Astrocyte (in vitro differentiated cells and primary cell): ENCODE measurements at regions not wholly inside any gene's neighbourhood (a gene's known extent, or its start where the extent isn't known, plus 50 kb on each side); places are given as distances from the start of the nearest gene placed in this dataset.

ENCODE experiments used
- DNase-seq: peaks from one replicate; pipeline ENCODE4 v3.0.0-alpha.2; 2010; ENCODE audit warnings: low read depth
- FAIRE-seq: peaks from 2 replicates; lab custom pipeline; 2011; peaks lifted over from hg19 to GRCh38; lab: Jason Lieb, UNC
- H2AFZ ChIP-seq: 2 replicates; pipeline ENCODE4 v1.6.0; 2012; ENCODE audit warnings: low read depth, low read length, inconsistent platforms
- H3K27ac ChIP-seq: 2 replicates; pipeline ENCODE4 v1.5.1; 2011; ENCODE audit warnings: low read depth, low read length, inconsistent platforms
- H3K27me3 ChIP-seq: 2 replicates; pipeline ENCODE4 v1.6.0; 2011; ENCODE audit warnings: low read length, inconsistent platforms; ENCODE audit not compliant: insufficient read depth
- H3K36me3 ChIP-seq: 2 replicates; pipeline ENCODE4 v1.5.1; 2011; ENCODE audit warnings: low read length, inconsistent platforms; ENCODE audit not compliant: insufficient read depth
- H3K4me1 ChIP-seq: 2 replicates; pipeline ENCODE4 v1.5.1; 2011; ENCODE audit warnings: low read length, inconsistent platforms; ENCODE audit not compliant: insufficient read depth
- H3K4me2 ChIP-seq: 2 replicates; pipeline ENCODE4 v1.6.0; 2012; ENCODE audit warnings: low read length, inconsistent platforms
- H3K4me3 ChIP-seq: 2 replicates; pipeline ENCODE4 v1.5.1; 2011; ENCODE audit warnings: low read depth, mild to moderate bottlenecking, low read length, inconsistent platforms; ENCODE audit not compliant: insufficient read depth
- H3K79me2 ChIP-seq: 2 replicates; pipeline ENCODE4 v1.6.0; 2012; ENCODE audit warnings: mild to moderate bottlenecking, low read length, inconsistent platforms; ENCODE audit not compliant: insufficient read depth
- H3K9ac ChIP-seq: 2 replicates; pipeline ENCODE4 v1.6.0; 2012; ENCODE audit warnings: mild to moderate bottlenecking, low read length, inconsistent platforms
- H3K9me3 ChIP-seq: 2 replicates; pipeline ENCODE4 v1.5.1; 2012; ENCODE audit warnings: low read depth, mild to moderate bottlenecking, low read length, inconsistent platforms; ENCODE audit not compliant: insufficient read depth
- H4K20me1 ChIP-seq: 2 replicates; pipeline ENCODE4 v1.6.0; 2012; ENCODE audit warnings: low read length, inconsistent platforms; ENCODE audit not compliant: insufficient read depth
- H3K27ac Mint-ChIP-seq: one replicate; pipeline ENCODE4 v1.8.0; 2021; ENCODE audit warnings: mild to moderate bottlenecking, mixed read lengths; ENCODE audit not compliant: unreplicated experiment
- H3K27me3 Mint-ChIP-seq: one replicate; pipeline ENCODE4 v1.8.0; 2021; ENCODE audit warnings: low read depth, mixed read lengths; ENCODE audit not compliant: unreplicated experiment
- H3K36me3 Mint-ChIP-seq: one replicate; pipeline ENCODE4 v1.8.0; 2021; ENCODE audit warnings: low read depth, mixed read lengths; ENCODE audit not compliant: unreplicated experiment
- H3K4me1 Mint-ChIP-seq: one replicate; pipeline ENCODE4 v1.8.0; 2021; ENCODE audit warnings: low read depth, mixed read lengths; ENCODE audit not compliant: unreplicated experiment
- H3K4me3 Mint-ChIP-seq: one replicate; pipeline ENCODE4 v1.8.0; 2021; ENCODE audit warnings: mild to moderate bottlenecking, moderate library complexity, mixed read lengths; ENCODE audit not compliant: unreplicated experiment
- H3K9me3 Mint-ChIP-seq: one replicate; pipeline ENCODE4 v1.8.0; 2021; ENCODE audit warnings: mild to moderate bottlenecking, mixed read lengths; ENCODE audit not compliant: unreplicated experiment
- EZH2 ChIP-seq: IDR thresholded peaks from 2 replicates; pipeline ENCODE4 v1.6.1; 2012; ENCODE audit warnings: mild to moderate bottlenecking, low read length, inconsistent platforms; ENCODE audit not compliant: insufficient read depth
- TF ChIP-seq, protein P1 (sequence below): IDR thresholded peaks from 2 replicates; pipeline ENCODE4 v1.5.1; 2011; ENCODE audit warnings: low read depth, mild to moderate bottlenecking, inconsistent platforms, low read length, moderate library complexity; ENCODE audit not compliant: insufficient read depth

DNA sequence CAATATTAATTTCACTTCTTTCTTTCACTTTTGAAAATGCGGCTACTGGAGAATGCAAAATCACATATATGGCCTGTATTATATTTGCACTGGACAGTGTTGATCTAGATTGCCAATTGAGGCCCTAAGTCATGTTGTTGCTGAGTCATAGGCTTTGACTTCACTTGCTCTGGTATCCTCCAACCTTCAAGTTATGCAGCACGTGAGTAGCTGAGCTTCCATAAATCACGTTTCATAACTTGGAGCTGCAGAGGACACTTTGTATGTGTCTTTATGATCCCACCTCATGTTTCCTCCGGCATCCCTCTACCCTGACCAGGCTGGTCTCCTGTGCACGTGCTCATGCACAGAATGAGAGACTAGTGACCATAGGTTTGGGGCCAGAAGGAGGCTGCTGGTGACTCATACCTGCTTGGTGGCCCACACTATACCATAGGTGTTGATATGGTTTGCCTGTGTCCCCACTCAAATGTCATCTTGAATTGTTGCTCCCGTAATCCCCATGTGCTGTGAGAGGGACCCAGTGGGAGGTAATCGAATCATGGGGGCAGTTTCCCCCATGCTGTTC is 103.0 kb upstream of the TSPAN2 start:
- Histone ChIP-seq H3K4me1 (peaks cover 22% of the 10 kb centered on the region), H3K9me3 (no peaks in the 10 kb centered on the region), H3K79me2 (no peaks in the 10 kb centered on the region), H3K27ac (no peak overlapping the region), H2AFZ (no peak overlapping the region), H3K9ac (no peak overlapping the region), H3K4me3 (no peak overlapping the region), H3K4me2 (no peak overlapping the region), H3K36me3 (no peaks in the 10 kb centered on the region), H4K20me1 (no peaks in the 10 kb centered on the region), H3K27me3 (no peaks in the 10 kb centered on the region)
- DNase-seq: no peak
- Mint-ChIP-seq H3K36me3 (no peaks in the 10 kb centered on the region), H3K27ac (no peak overlapping the region), H3K27me3 (peaks cover 5% of the 10 kb centered on the region), H3K9me3 (peaks cover 4% of the 10 kb centered on the region), H3K4me1 (peaks cover 33% of the 10 kb centered on the region), H3K4me3 (no peak overlapping the region)
- TF ChIP-seq EZH2: no peak
- TF ChIP-seq, protein P1, sequence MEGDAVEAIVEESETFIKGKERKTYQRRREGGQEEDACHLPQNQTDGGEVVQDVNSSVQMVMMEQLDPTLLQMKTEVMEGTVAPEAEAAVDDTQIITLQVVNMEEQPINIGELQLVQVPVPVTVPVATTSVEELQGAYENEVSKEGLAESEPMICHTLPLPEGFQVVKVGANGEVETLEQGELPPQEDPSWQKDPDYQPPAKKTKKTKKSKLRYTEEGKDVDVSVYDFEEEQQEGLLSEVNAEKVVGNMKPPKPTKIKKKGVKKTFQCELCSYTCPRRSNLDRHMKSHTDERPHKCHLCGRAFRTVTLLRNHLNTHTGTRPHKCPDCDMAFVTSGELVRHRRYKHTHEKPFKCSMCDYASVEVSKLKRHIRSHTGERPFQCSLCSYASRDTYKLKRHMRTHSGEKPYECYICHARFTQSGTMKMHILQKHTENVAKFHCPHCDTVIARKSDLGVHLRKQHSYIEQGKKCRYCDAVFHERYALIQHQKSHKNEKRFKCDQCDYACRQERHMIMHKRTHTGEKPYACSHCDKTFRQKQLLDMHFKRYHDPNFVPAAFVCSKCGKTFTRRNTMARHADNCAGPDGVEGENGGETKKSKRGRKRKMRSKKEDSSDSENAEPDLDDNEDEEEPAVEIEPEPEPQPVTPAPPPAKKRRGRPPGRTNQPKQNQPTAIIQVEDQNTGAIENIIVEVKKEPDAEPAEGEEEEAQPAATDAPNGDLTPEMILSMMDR: no peak
- no peak for FAIRE-seq

DNA sequence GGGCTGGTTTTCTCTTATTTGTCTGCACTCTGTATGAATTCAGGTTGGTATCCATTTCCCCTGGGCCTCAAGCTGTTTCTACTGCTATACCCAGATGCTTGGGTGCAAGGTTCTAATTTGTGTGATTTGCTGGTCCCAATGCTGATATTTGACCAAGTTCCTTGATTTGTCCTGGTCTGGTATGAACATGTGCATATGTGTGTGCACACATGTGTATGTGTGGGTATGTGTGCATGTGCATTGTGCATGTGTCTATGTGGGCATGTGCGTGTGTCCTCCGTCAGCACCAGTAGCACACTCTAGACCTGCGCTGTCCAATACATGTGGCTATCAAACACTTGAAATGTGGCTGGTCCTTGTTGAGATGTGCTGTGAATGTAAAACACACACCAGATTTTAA is 102.4 kb upstream of the TSPAN2 start:
- H3K36me3 ChIP-seq: no peaks in the 10 kb centered on the region
- no peaks in the 10 kb centered on the region for H3K27me3 ChIP-seq
- no peak overlapping the region for H2AFZ ChIP-seq
- no peaks in the 10 kb centered on the region for H3K9me3 ChIP-seq
- H4K20me1 ChIP-seq: no peaks in the 10 kb centered on the region
- no peaks in the 10 kb centered on the region for H3K79me2 ChIP-seq
- peak overlapping the region; percentile 58 for H3K9ac ChIP-seq
- Mint-ChIP-seq H3K27me3 (peaks cover 5% of the 10 kb centered on the region), H3K9me3 (peaks cover 3% of the 10 kb centered on the region), H3K4me1 (peaks cover 33% of the 10 kb centered on the region), H3K27ac (no peak overlapping the region), H3K4me3 (no peak overlapping the region), H3K36me3 (no peaks in the 10 kb centered on the region)
- no peak overlapping the region for H3K4me2 ChIP-seq
- H3K4me3 ChIP-seq: no peak overlapping the region
- no peak for FAIRE-seq
- H3K4me1 ChIP-seq: peaks cover 22% of the 10 kb centered on the region
- DNase-seq: no peak
- H3K27ac ChIP-seq: no peak overlapping the region
- no peak for TF ChIP-seq EZH2
- TF ChIP-seq, protein P1: no peak

DNA sequence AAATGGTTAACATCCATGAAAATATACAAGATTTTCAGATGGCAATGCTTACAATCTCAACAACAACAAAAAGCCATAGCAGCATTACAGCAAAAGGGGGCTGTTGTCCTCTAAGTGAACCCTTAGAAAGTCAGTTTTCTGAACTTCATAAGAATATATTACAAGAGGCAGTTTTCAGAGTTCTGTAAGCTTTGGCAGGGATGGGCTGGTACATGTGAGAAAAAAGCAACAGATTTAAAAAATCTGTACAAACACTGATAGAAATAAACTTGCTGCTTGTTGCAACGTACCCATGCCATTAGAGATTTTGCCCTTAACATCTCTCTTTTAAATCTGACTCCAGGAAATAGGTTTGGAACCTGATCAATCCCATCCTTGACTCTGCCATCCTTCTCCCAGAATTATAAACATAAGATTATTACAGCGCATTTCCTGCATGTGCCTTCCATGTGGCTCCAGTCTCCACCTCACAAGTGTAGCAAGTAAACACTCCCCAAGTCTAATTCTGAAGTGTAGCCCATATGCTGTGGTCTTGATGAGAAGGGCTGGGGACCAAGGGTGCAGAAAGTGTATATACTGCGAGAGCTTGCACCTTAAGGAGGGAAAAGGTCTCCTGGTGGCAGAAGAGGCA is 101.4 kb upstream of the TSPAN2 start:
- Mint-ChIP-seq H3K27ac (peak overlapping the region; percentile 93), H3K4me1 (peaks cover 33% of the 10 kb centered on the region), H3K4me3 (no peak overlapping the region), H3K9me3 (peaks cover 3% of the 10 kb centered on the region), H3K36me3 (no peaks in the 10 kb centered on the region), H3K27me3 (peaks cover 5% of the 10 kb centered on the region)
- TF ChIP-seq, protein P1: no peak
- TF ChIP-seq EZH2: no peak
- Histone ChIP-seq H4K20me1 (no peaks in the 10 kb centered on the region), H3K36me3 (no peaks in the 10 kb centered on the region), H3K9me3 (no peaks in the 10 kb centered on the region), H3K27ac (peak overlapping the region; percentile 88), H3K4me2 (peak overlapping the region; percentile 60), H3K4me3 (no peak overlapping the region), H3K79me2 (no peaks in the 10 kb centered on the region), H3K4me1 (peaks cover 22% of the 10 kb centered on the region), H2AFZ (peak overlapping the region; percentile 11), H3K9ac (peak overlapping the region; percentile 58), H3K27me3 (no peaks in the 10 kb centered on the region)
- DNase-seq (peak; percentile 31), FAIRE-seq (no peak)
